Naive B cell (primary cell): ENCODE measurements at regions not wholly inside any gene's neighbourhood (a gene's known extent, or its start where the extent isn't known, plus 50 kb on each side); places are given as distances from the start of the nearest gene placed in this dataset.

ENCODE experiments used
- ATAC-seq, 2 donors: fragments of 150-1000 bp; cut with Tn5 transposase; 2 replicates each; pipeline ENCODE4 v1.10.0; 2021; ENCODE audit warnings: low read depth in 2 of 2, mild to moderate bottlenecking in 2 of 2, moderate library complexity in 2 of 2
- DNase-seq: peaks from one replicate; pipeline ENCODE4 v3.0.0; 2022
- H3K27ac Mint-ChIP-seq, 6 donors: one replicate each; pipeline ENCODE4 v1.8.0; 2020 to 2022; ENCODE audit warnings: mild to moderate bottlenecking in 6 of 6, mixed read lengths in 6 of 6, moderate library complexity in 5 of 6, inconsistent platforms in 2 of 6
- H3K27me3 Mint-ChIP-seq, 3 donors: one replicate each; pipeline ENCODE4 v1.8.0; 2021 to 2022; ENCODE audit warnings: mixed read lengths in 3 of 3, mild to moderate bottlenecking in 1 of 3
- H3K36me3 Mint-ChIP-seq, 2 donors: one replicate each; pipeline ENCODE4 v1.8.0; 2020 to 2022; ENCODE audit warnings: mixed read lengths in 2 of 2, inconsistent platforms in 1 of 2, mild to moderate bottlenecking in 1 of 2
- H3K4me1 Mint-ChIP-seq, 3 donors: one replicate each; pipeline ENCODE4 v1.8.0; 2020 to 2022; ENCODE audit warnings: mixed read lengths in 3 of 3, inconsistent platforms in 1 of 3, mild to moderate bottlenecking in 1 of 3, moderate library complexity in 1 of 3
- H3K4me3 Mint-ChIP-seq, 8 donors: one replicate each; pipeline ENCODE4 v1.8.0; 2020 to 2022; ENCODE audit warnings: mild to moderate bottlenecking in 8 of 8, mixed read lengths in 8 of 8, moderate library complexity in 8 of 8, inconsistent platforms in 2 of 8
- H3K9me3 Mint-ChIP-seq, 7 donors: one replicate each; pipeline ENCODE4 v1.8.0; 2020 to 2022; ENCODE audit warnings: mixed read lengths in 7 of 7, mild to moderate bottlenecking in 5 of 7, inconsistent platforms in 2 of 7, moderate library complexity in 1 of 7

GRCh38 chr7:156088115-156088514, 275.9 kb upstream of the SHH start:
- Mint-ChIP-seq H3K4me3 (no peak overlapping the region), H3K4me1 (no peaks in the 10 kb centered on the region), H3K36me3 (no peaks in the 10 kb centered on the region), H3K27me3 (peaks cover 0 to 3% (median 0%) of the 10 kb centered on the region in 3 donors), H3K9me3 (peaks cover 0 to 2% (median 0%) of the 10 kb centered on the region in 7 donors), H3K27ac (no peak overlapping the region)
- DNase-seq (no peak), ATAC-seq (no peak)

GRCh38 chr7:156082048-156083040, 270.1 kb upstream of the SHH start:
- Mint-ChIP-seq H3K27me3 (peaks cover 0 to 11% (median 4%) of the 10 kb centered on the region in 3 donors), H3K4me1 (no peaks in the 10 kb centered on the region), H3K27ac (no peak overlapping the region), H3K4me3 (no peak overlapping the region), H3K36me3 (no peaks in the 10 kb centered on the region), H3K9me3 (no peaks in the 10 kb centered on the region)
- DNase-seq (no peak), ATAC-seq (no peak)

- DNase-seq (no peak), ATAC-seq (no peak)
- Mint-ChIP-seq H3K36me3 (no peaks in the 10 kb centered on the region), H3K27ac (no peak overlapping the region), H3K9me3 (no peaks in the 10 kb centered on the region), H3K4me1 (no peaks in the 10 kb centered on the region), H3K4me3 (no peak overlapping the region), H3K27me3 (peaks cover 0 to 11% (median 4%) of the 10 kb centered on the region in 3 donors)
Observed at GRCh38 chr7:156080596-156080995, 268.3 kb upstream of the SHH start.

- ATAC-seq (no peak), DNase-seq (no peak)
- no peaks in the 10 kb centered on the region for H3K9me3 Mint-ChIP-seq
- no peaks in the 10 kb centered on the region for H3K36me3 Mint-ChIP-seq
- no peak overlapping the region for H3K4me3 Mint-ChIP-seq
- H3K27ac Mint-ChIP-seq = no peak overlapping the region
- H3K27me3 Mint-ChIP-seq = peaks cover 0 to 11% (median 4%) of the 10 kb centered on the region in 3 donors
- no peaks in the 10 kb centered on the region for H3K4me1 Mint-ChIP-seq
Observed at GRCh38 chr7:156080046-156080445, 267.8 kb upstream of the SHH start.

GRCh38 chr7:156079156-156079555, 266.9 kb upstream of the SHH start:
- Mint-ChIP-seq H3K27me3 (peaks cover 0 to 11% (median 4%) of the 10 kb centered on the region in 3 donors), H3K36me3 (no peaks in the 10 kb centered on the region), H3K4me1 (no peaks in the 10 kb centered on the region), H3K27ac (no peak overlapping the region), H3K9me3 (no peaks in the 10 kb centered on the region), H3K4me3 (no peak overlapping the region)
- DNase-seq (no peak), ATAC-seq (no peak)

GRCh38 chr7:156074982-156075615, 262.8 kb upstream of the SHH start:
- no peak overlapping the region for H3K27ac Mint-ChIP-seq
- H3K27me3 Mint-ChIP-seq = peaks cover 0 to 12% (median 4%) of the 10 kb centered on the region in 3 donors
- no peaks in the 10 kb centered on the region for H3K4me1 Mint-ChIP-seq
- H3K36me3 Mint-ChIP-seq = no peaks in the 10 kb centered on the region
- DNase-seq = no peak
- peaks cover 0 to 1% (median 0%) of the 10 kb centered on the region in 7 donors for H3K9me3 Mint-ChIP-seq
- no peak for ATAC-seq
- H3K4me3 Mint-ChIP-seq = no peak overlapping the region

- no peak overlapping the region for H3K27ac Mint-ChIP-seq
- no peak for DNase-seq
- no peaks in the 10 kb centered on the region for H3K36me3 Mint-ChIP-seq
- ATAC-seq = no peak
- H3K4me1 Mint-ChIP-seq = no peaks in the 10 kb centered on the region
- peaks cover 0 to 1% (median 0%) of the 10 kb centered on the region in 7 donors for H3K9me3 Mint-ChIP-seq
- H3K4me3 Mint-ChIP-seq = no peak overlapping the region
- H3K27me3 Mint-ChIP-seq = peaks cover under 1 to 15% (median 7%) of the 10 kb centered on the region in 3 donors
Observed at GRCh38 chr7:156074084-156074483, 261.8 kb upstream of the SHH start.

- no peak overlapping the region for H3K4me3 Mint-ChIP-seq
- H3K4me1 Mint-ChIP-seq = no peaks in the 10 kb centered on the region
- no peak overlapping the region for H3K27ac Mint-ChIP-seq
- no peaks in the 10 kb centered on the region for H3K36me3 Mint-ChIP-seq
- DNase-seq (no peak), ATAC-seq (no peak)
- peaks cover 0 to 17% (median 9%) of the 10 kb centered on the region in 3 donors for H3K27me3 Mint-ChIP-seq
- H3K9me3 Mint-ChIP-seq = peaks cover 0 to 1% (median 0%) of the 10 kb centered on the region in 7 donors
Observed at GRCh38 chr7:156073366-156074052, 261.2 kb upstream of the SHH start.

GRCh38 chr7:156071612-156072011, 259.3 kb upstream of the SHH start:
- DNase-seq = no peak
- Mint-ChIP-seq H3K9me3 (peaks cover 0 to 7% (median 1%) of the 10 kb centered on the region in 7 donors), H3K4me3 (no peak overlapping the region), H3K27ac (no peak overlapping the region), H3K4me1 (no peaks in the 10 kb centered on the region), H3K27me3 (peaks cover 0 to 17% (median 16%) of the 10 kb centered on the region in 3 donors), H3K36me3 (no peaks in the 10 kb centered on the region)
- no peak for ATAC-seq

GRCh38 chr7:156069891-156070290, 257.6 kb upstream of the SHH start:
- Mint-ChIP-seq H3K9me3 (peaks cover 0 to 12% (median 1%) of the 10 kb centered on the region in 7 donors), H3K27ac (peak overlapping the region in 1 of 6 donors; percentile 76), H3K36me3 (no peaks in the 10 kb centered on the region), H3K27me3 (peaks cover 0 to 19% (median 17%) of the 10 kb centered on the region in 3 donors), H3K4me1 (no peaks in the 10 kb centered on the region), H3K4me3 (no peak overlapping the region)
- no peak for DNase-seq
- no peak for ATAC-seq

GRCh38 chr7:156067156-156067555, 254.9 kb upstream of the SHH start:
- H3K36me3 Mint-ChIP-seq = no peaks in the 10 kb centered on the region
- peak overlapping the region in 1 of 8 donors; percentile 4 for H3K4me3 Mint-ChIP-seq
- no peak for DNase-seq
- H3K9me3 Mint-ChIP-seq = peaks cover 0 to 12% (median 1%) of the 10 kb centered on the region in 7 donors
- H3K27ac Mint-ChIP-seq = no peak overlapping the region
- peaks cover 0 to 19% (median 17%) of the 10 kb centered on the region in 3 donors for H3K27me3 Mint-ChIP-seq
- H3K4me1 Mint-ChIP-seq = no peaks in the 10 kb centered on the region
- ATAC-seq = no peak

GRCh38 chr7:156065400-156065799, 253.1 kb upstream of the SHH start:
- Mint-ChIP-seq H3K27ac (no peak overlapping the region), H3K9me3 (peaks cover 0 to 20% (median 3%) of the 10 kb centered on the region in 7 donors), H3K27me3 (peaks cover 0 to 19% (median 15%) of the 10 kb centered on the region in 3 donors)

GRCh38 chr7:156064971-156065386, 252.7 kb upstream of the SHH start:
- Mint-ChIP-seq H3K36me3 (no peaks in the 10 kb centered on the region), H3K4me1 (peaks cover 0 to 5% (median 0%) of the 10 kb centered on the region in 3 donors), H3K9me3 (peaks cover 0 to 23% (median 3%) of the 10 kb centered on the region in 7 donors), H3K27me3 (peaks cover 0 to 19% (median 11%) of the 10 kb centered on the region in 3 donors), H3K27ac (no peak overlapping the region), H3K4me3 (no peak overlapping the region)
- ATAC-seq (no peak), DNase-seq (no peak)

More at GRCh38 chr7:156065400-156065799, 253.1 kb upstream of the SHH start:
- ATAC-seq (no peak), DNase-seq (no peak)
- peaks cover 0 to 5% (median 0%) of the 10 kb centered on the region in 3 donors for H3K4me1 Mint-ChIP-seq
- H3K4me3 Mint-ChIP-seq = no peak overlapping the region
- H3K36me3 Mint-ChIP-seq = no peaks in the 10 kb centered on the region
